A549 (cell line): ENCODE measurements at regions not wholly inside any gene's neighbourhood (a gene's known extent, or its start where the extent isn't known, plus 50 kb on each side); places are given as distances from the start of the nearest gene placed in this dataset.

Experiments used
- ATAC-seq, 2 experiments: fragments of 200-7000 bp in 1 of 2; fragments of >200 bp in 1 of 2; cut with Nextera tagmentation in 1 of 2; cut with Tn5 transposase in 1 of 2; 3 replicates each; pipeline versions ENCODE4 v1.8.0 to v1.9.1; 2018 to 2020; ENCODE audit warnings: mild to moderate bottlenecking in 1 of 2, moderate library complexity in 1 of 2
- CTCF ChIA-PET: fragments of 300-600 bp; sonication (Branson Sonifier 250); formaldehyde crosslinking; extraction: SDS; loops from one replicate; lab custom pipeline; 2021; ENCODE audit warnings: antibody characterized with exemption, inconsistent platforms; lab: Yijun Ruan, JAX
- POLR2A ChIA-PET: fragments of 350-600 bp; formaldehyde crosslinking; extraction: SDS; loops from one replicate; lab custom pipeline; 2021; ENCODE audit warnings: antibody characterized with exemption, inconsistent platforms; lab: Yijun Ruan, JAX
- DNase-seq, 2 experiments: peaks; one replicate each; pipeline versions ENCODE4 v3.0.0 to v3.0.0-alpha.2; 2011 to 2016; ENCODE audit warnings: low read depth in 1 of 2, low spot score in 1 of 2
- FAIRE-seq: peaks from 2 replicates; lab custom pipeline; 2011; peaks lifted over from hg19 to GRCh38; lab: Jason Lieb, UNC
- H3K27ac ChIP-seq, 2 experiments: fragments of >200 bp; sonication (Bioruptor Twin); formaldehyde crosslinking; 3 replicates each; pipeline ENCODE4 v1.5.1; 2016 to 2017
- H3K4me1 ChIP-seq: fragments of >200 bp; sonication (Bioruptor Twin); formaldehyde crosslinking; 3 replicates; pipeline ENCODE4 v1.6.1; 2016
- H3K4me2 ChIP-seq: fragments of >200 bp; sonication (Bioruptor Twin); formaldehyde crosslinking; 3 replicates; pipeline ENCODE4 v1.6.1; 2016
- H3K4me3 ChIP-seq: fragments of >200 bp; sonication (Bioruptor Twin); formaldehyde crosslinking; 3 replicates; pipeline ENCODE4 v1.5.1; 2016
- H3K9me3 ChIP-seq: fragments of >200 bp; sonication (Bioruptor Twin); formaldehyde crosslinking; 3 replicates; pipeline ENCODE4 v1.6.1; 2016
- CBX2 ChIP-seq: fragments of 200-600 bp; sonication (generic); IDR thresholded peaks from 2 replicates; pipeline ENCODE4 v1.6.1; 2016; ENCODE audit warnings: low read depth, mild to moderate bottlenecking, borderline replicate concordance
- CHD2 ChIP-seq: fragments of 150-350 bp; IDR thresholded peaks from 2 replicates; pipeline ENCODE4 v1.6.1; 2014; ENCODE audit warnings: low read length; ENCODE audit not compliant: partially characterized antibody
- EHF ChIP-seq: fragments of 250-450 bp; sonication (Bioruptor Pico); IDR thresholded peaks from 2 replicates; pipeline ENCODE4 v1.5.0; 2020; ENCODE audit warnings: mild to moderate bottlenecking
- EHMT2 ChIP-seq: fragments of 200-600 bp; sonication (generic); IDR thresholded peaks from 2 replicates; pipeline ENCODE4 v1.6.1; 2016; ENCODE audit warnings: antibody characterized with exemption, low read depth, mild to moderate bottlenecking, moderate library complexity
- EP300 ChIP-seq, 2 experiments: fragments of >200 bp; sonication (Bioruptor Twin); formaldehyde crosslinking; IDR thresholded peaks; 2 replicates in 1 of 2; 3 replicates in 1 of 2; pipeline ENCODE4 v1.6.1; 2016 to 2017
- FOSB ChIP-seq: fragments of 250-450 bp; sonication (Bioruptor Pico); IDR thresholded peaks from 2 replicates; pipeline ENCODE4 v1.5.0; 2020; ENCODE audit warnings: mild to moderate bottlenecking, moderate library complexity
- HDAC2 ChIP-seq: fragments of 200-600 bp; sonication (generic); IDR thresholded peaks from 2 replicates; pipeline ENCODE4 v1.6.1; 2016
- HEYL ChIP-seq: fragments of 250-450 bp; sonication (Bioruptor Pico); IDR thresholded peaks from 2 replicates; pipeline ENCODE4 v1.8.0; 2021; ENCODE audit warnings: mild to moderate bottlenecking, moderate library complexity
- HMGXB4 ChIP-seq: fragments of 250-450 bp; sonication (Bioruptor Pico); IDR thresholded peaks from 2 replicates; pipeline ENCODE4 v1.5.0; 2021; ENCODE audit warnings: mild to moderate bottlenecking, moderate library complexity, borderline replicate concordance
- HOXB5 ChIP-seq: fragments of 250-450 bp; sonication (Bioruptor Pico); IDR thresholded peaks from 2 replicates; pipeline ENCODE4 v1.5.0; 2020; ENCODE audit warnings: mild to moderate bottlenecking, moderate library complexity
- JUNB ChIP-seq: fragments of >200 bp; sonication (Bioruptor Twin); formaldehyde crosslinking; IDR thresholded peaks from 2 replicates; pipeline ENCODE4 v1.6.1; 2016
- NPAS2 ChIP-seq: fragments of 250-450 bp; sonication (Bioruptor Pico); IDR thresholded peaks from 2 replicates; pipeline ENCODE4 v1.8.0; 2022; ENCODE audit warnings: mild to moderate bottlenecking, moderate library complexity, borderline replicate concordance
- PHF8 ChIP-seq: fragments of 200-600 bp; sonication (generic); IDR thresholded peaks from 2 replicates; pipeline ENCODE4 v1.6.1; 2016; ENCODE audit warnings: low read depth, mild to moderate bottlenecking, antibody characterized with exemption, moderate library complexity, borderline replicate concordance
- POLR2A ChIP-seq: IDR thresholded peaks from 2 replicates; pipeline ENCODE4 v1.6.1; 2012; ENCODE audit warnings: mild to moderate bottlenecking, low read length
- POLR2AphosphoS2 ChIP-seq: conservative IDR thresholded peaks from 2 replicates; pipeline ENCODE4 v1.6.1; 2012; ENCODE audit warnings: low read length, improper control_type of control experiment, inconsistent platforms
- RAD21 ChIP-seq, 2 experiments: fragments of >200 bp in 1 of 2; sonication (Bioruptor Twin) in 1 of 2; formaldehyde crosslinking in 1 of 2; IDR thresholded peaks in 1 of 2; conservative IDR thresholded peaks in 1 of 2; 2 replicates in 1 of 2; 3 replicates in 1 of 2; pipeline ENCODE4 v1.6.1; 2012 to 2018; ENCODE audit warnings: inconsistent platforms in 1 of 2
- RARB ChIP-seq: fragments of 250-450 bp; sonication (Bioruptor Pico); IDR thresholded peaks from 2 replicates; pipeline ENCODE4 v1.8.0; 2021; ENCODE audit warnings: mild to moderate bottlenecking, moderate library complexity
- RCOR1 ChIP-seq: fragments of 150-350 bp; IDR thresholded peaks from 2 replicates; pipeline ENCODE4 v1.6.1; 2014; ENCODE audit warnings: antibody characterized with exemption, low read length, low read depth
- RFX5 ChIP-seq: fragments of 450-650 bp; IDR thresholded peaks from 2 replicates; pipeline ENCODE4 v1.7.1; 2014; ENCODE audit warnings: antibody characterized with exemption, mild to moderate bottlenecking, moderate library complexity
- RNF2 ChIP-seq: fragments of 200-600 bp; sonication (generic); IDR thresholded peaks from 2 replicates; pipeline ENCODE4 v1.6.1; 2016; ENCODE audit warnings: low read depth, mild to moderate bottlenecking, antibody characterized with exemption, moderate library complexity, borderline replicate concordance
- TFCP2L1 ChIP-seq: fragments of 250-450 bp; sonication (Bioruptor Pico); IDR thresholded peaks from 2 replicates; pipeline ENCODE4 v1.5.0; 2021; ENCODE audit warnings: mild to moderate bottlenecking
- TP53 ChIP-seq: fragments of 250-450 bp; sonication (Bioruptor Pico); IDR thresholded peaks from 2 replicates; pipeline ENCODE4 v1.5.0; 2021; ENCODE audit warnings: mild to moderate bottlenecking, moderate library complexity
- ZNF302 ChIP-seq: fragments of 250-450 bp; sonication (Bioruptor Pico); IDR thresholded peaks from 2 replicates; pipeline ENCODE4 v1.9.0; 2021; ENCODE audit warnings: inconsistent platforms, mild to moderate bottlenecking, moderate library complexity
- ZSCAN20 ChIP-seq: fragments of 250-450 bp; sonication (Bioruptor Pico); IDR thresholded peaks from 2 replicates; pipeline ENCODE4 v1.8.0; 2022; ENCODE audit warnings: mild to moderate bottlenecking, moderate library complexity
- WGBS: methylation state at CpG from one replicate; pipeline ENCODE4 v1.1.6; 2017; ENCODE audit errors: missing lambda C conversion rate; 5-methylcytosine and 5-hydroxymethylcytosine counted together
- TF ChIP-seq, protein P1 (sequence below): fragments of 450-650 bp; IDR thresholded peaks from 2 replicates; pipeline ENCODE4 v1.6.1; 2014; ENCODE audit warnings: antibody characterized with exemption
- TF ChIP-seq, protein P2 (sequence below): fragments of 250-450 bp; sonication (Bioruptor Pico); IDR thresholded peaks from 2 replicates; pipeline ENCODE4 v1.5.0; 2020; ENCODE audit warnings: low read depth, mild to moderate bottlenecking, moderate library complexity

DNA sequence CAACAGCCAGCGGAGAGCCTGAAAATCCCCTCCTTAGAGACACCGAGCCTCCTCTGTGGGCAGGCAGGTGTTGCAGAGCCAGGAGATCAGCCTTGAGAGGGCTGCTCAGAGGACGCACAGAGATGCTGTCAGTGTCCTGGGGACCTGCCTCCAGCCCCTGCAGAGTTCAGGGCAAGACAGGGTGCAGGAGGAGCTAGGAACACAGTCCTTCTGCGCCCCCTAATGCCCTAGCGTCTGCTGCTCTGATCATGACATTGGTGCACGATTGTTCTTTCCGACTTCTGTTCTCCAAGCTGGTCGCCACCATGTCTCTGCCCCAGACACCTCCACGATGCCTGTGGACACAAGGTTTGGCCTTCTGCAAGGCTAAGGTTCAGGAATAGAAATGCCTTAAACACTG lies 613.7 kb upstream of the MKI67 start:
- POLR2A ChIA-PET, result no interaction called here
- DNase-seq, result peak in 1 of 2 experiments; percentile 2
- no peak overlapping the region for H3K27ac ChIP-seq
- 13% methylated on average over 8 of the region's 9 CpGs for WGBS
- no peak overlapping the region for H3K4me3 ChIP-seq
- FAIRE-seq, result no peak
- peak in 1 of 2 experiments; percentile 51; a peak in 2 of 6 replicates for ATAC-seq
- CTCF ChIA-PET, result no interaction called here
- TF ChIP-seq PHF8 (no peak), RAD21 (conservative IDR thresholded peaks at IDR 0.05 in 1 of 2, IDR thresholded peaks at IDR 0.05 in 1 of 2) (peak in 1 of 2 experiments; percentile 20; a peak in 1 of 5 replicates)
- H3K9me3 ChIP-seq, result no peaks in the 10 kb centered on the region
- H3K4me1 ChIP-seq, result no peaks in the 10 kb centered on the region
- no peak overlapping the region for H3K4me2 ChIP-seq

DNA sequence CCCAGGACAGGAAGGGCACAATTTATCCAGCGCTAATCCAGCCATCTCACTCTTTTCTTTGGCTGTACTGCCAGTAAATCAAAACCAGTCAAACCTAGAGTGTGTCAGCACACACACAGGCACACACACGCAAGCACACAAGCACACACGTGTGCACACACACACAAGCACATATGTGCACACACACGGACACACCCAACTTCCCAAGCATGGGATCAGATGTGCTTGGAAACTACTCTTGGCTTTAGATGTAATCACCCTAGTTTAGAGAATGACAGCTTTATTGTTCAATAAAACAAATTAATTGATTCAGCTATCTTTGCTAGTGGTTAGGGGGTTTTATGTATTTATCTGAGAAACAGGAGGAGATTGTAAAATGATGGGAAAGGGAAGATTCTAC lies 615.0 kb upstream of the MKI67 start:
- no peaks in the 10 kb centered on the region for H3K4me1 ChIP-seq
- no peak for ATAC-seq
- CTCF ChIA-PET, result no interaction called here
- H3K4me2 ChIP-seq, result no peak overlapping the region
- WGBS, result 0% methylated on average over 4 of the region's 4 CpGs
- no peak for FAIRE-seq
- TF ChIP-seq NPAS2 (CRISPR knock-in tag), result no peak
- TF ChIP-seq ZNF302, result no peak
- TF ChIP-seq FOSB, result no peak
- TF ChIP-seq TFCP2L1 (CRISPR knock-in tag), result no peak
- no peak for TF ChIP-seq RNF2
- no peak for TF ChIP-seq CHD2
- no peak for TF ChIP-seq JUNB
- TF ChIP-seq, all 56 proteins: peak for 0
- no peak for DNase-seq
- POLR2A ChIA-PET, result no interaction called here
- H3K9me3 ChIP-seq, result no peaks in the 10 kb centered on the region
- no peak overlapping the region for H3K4me3 ChIP-seq
- H3K27ac ChIP-seq, result no peak overlapping the region

- no peak overlapping the region for H3K27ac ChIP-seq
- H3K4me1 ChIP-seq, result no peaks in the 10 kb centered on the region
- ATAC-seq (no peak), FAIRE-seq (no peak)
- no peak overlapping the region for H3K4me3 ChIP-seq
- TF ChIP-seq HOXB5 (CRISPR knock-in tag), result no peak
- TF ChIP-seq EP300 (IDR thresholded peaks at IDR 0.05), result no peak
- TF ChIP-seq POLR2AphosphoS2, result no peak
- TF ChIP-seq, all 56 proteins: peak for 0
- DNase-seq, result no peak
- WGBS, result 30% methylated on average over 5 of the region's 5 CpGs
- Histone ChIP-seq H3K4me2 (no peak overlapping the region), H3K9me3 (no peaks in the 10 kb centered on the region)
- POLR2A ChIA-PET, result no interaction called here
- CTCF ChIA-PET, result no interaction called here
Observed at GRCh38 chr10:128741680-128742079, 615.5 kb upstream of the MKI67 start.

GRCh38 chr10:128744092-128744491 lies 617.9 kb upstream of the MKI67 start:
- ATAC-seq, result no peak
- WGBS, result 25% methylated on average over 1 of the region's 1 CpG
- no peaks in the 10 kb centered on the region for H3K9me3 ChIP-seq
- TF ChIP-seq, protein P1, sequence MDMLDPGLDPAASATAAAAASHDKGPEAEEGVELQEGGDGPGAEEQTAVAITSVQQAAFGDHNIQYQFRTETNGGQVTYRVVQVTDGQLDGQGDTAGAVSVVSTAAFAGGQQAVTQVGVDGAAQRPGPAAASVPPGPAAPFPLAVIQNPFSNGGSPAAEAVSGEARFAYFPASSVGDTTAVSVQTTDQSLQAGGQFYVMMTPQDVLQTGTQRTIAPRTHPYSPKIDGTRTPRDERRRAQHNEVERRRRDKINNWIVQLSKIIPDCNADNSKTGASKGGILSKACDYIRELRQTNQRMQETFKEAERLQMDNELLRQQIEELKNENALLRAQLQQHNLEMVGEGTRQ, result no peak
- TF ChIP-seq HDAC2 (no peak), EP300 (IDR thresholded peaks at IDR 0.05) (no peak), PHF8 (no peak), CBX2 (no peak), RNF2 (no peak), HEYL (CRISPR knock-in tag) (no peak), RARB (no peak), RFX5 (no peak), TP53 (CRISPR knock-in tag) (no peak), NPAS2 (CRISPR knock-in tag) (no peak), EHF (no peak), ZSCAN20 (no peak), POLR2A (no peak), HMGXB4 (CRISPR knock-in tag) (no peak), EHMT2 (no peak), RCOR1 (no peak)
- TF ChIP-seq, protein P2, sequence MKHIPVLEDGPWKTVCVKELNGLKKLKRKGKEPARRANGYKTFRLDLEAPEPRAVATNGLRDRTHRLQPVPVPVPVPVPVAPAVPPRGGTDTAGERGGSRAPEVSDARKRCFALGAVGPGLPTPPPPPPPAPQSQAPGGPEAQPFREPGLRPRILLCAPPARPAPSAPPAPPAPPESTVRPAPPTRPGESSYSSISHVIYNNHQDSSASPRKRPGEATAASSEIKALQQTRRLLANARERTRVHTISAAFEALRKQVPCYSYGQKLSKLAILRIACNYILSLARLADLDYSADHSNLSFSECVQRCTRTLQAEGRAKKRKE, result no peak
- TF ChIP-seq, all 56 proteins: peak for 0
- Histone ChIP-seq H3K4me3 (no peak overlapping the region), H3K4me1 (no peaks in the 10 kb centered on the region), H3K27ac (no peak overlapping the region), H3K4me2 (no peak overlapping the region)
- DNase-seq (no peak), FAIRE-seq (no peak)
- POLR2A ChIA-PET, result no interaction called here
- CTCF ChIA-PET, result no interaction called here
